Suprapubic skin (tissue), 4 donors: ENCODE measurements at regions not wholly inside any gene's neighbourhood (a gene's known extent, or its start where the extent isn't known, plus 50 kb on each side); places are given as distances from the start of the nearest gene placed in this dataset.

Experiments used
- DNase-seq, 2 donors: peaks; one replicate each; pipeline ENCODE4 v3.0.0-alpha.2; 2019; ENCODE audit warnings: low spot score in 2 of 2
- H3K27ac ChIP-seq: fragments of 200-600 bp; sonication (generic); one replicate; pipeline ENCODE4 v1.5.1; 2019
- H3K27me3 ChIP-seq: fragments of 200-600 bp; sonication (generic); one replicate; pipeline ENCODE4 v1.5.1; 2019
- H3K36me3 ChIP-seq: fragments of 200-600 bp; sonication (generic); one replicate; pipeline ENCODE4 v1.5.1; 2019
- H3K4me1 ChIP-seq: fragments of 200-600 bp; sonication (generic); one replicate; pipeline ENCODE4 v1.5.1; 2019
- H3K4me3 ChIP-seq: fragments of 200-600 bp; sonication (generic); one replicate; pipeline ENCODE4 v1.5.1; 2019; ENCODE audit warnings: mild to moderate bottlenecking
- H3K9me3 ChIP-seq: fragments of 200-600 bp; sonication (generic); one replicate; pipeline ENCODE4 v1.5.1; 2019
- EP300 ChIP-seq: sonication (generic); formaldehyde crosslinking; IDR thresholded peaks from one replicate; pipeline ENCODE4 v1.6.1; 2017; ENCODE audit warnings: antibody characterized with exemption
- POLR2A ChIP-seq, 2 donors: fragments of 450-650 bp; IDR thresholded peaks; one replicate each; pipeline ENCODE4 v1.6.1; 2017; ENCODE audit warnings: antibody characterized with exemption in 2 of 2, mild to moderate bottlenecking in 2 of 2, moderate library complexity in 2 of 2
- POLR2AphosphoS5 ChIP-seq, 3 donors: sonication (generic); formaldehyde crosslinking; IDR thresholded peaks; one replicate each; pipeline ENCODE4 v1.6.1; 2017; ENCODE audit warnings: antibody characterized with exemption in 3 of 3
- WGBS: methylation state at CpG from one replicate; pipeline ENCODE4 v1.1.5; 2018; 5-methylcytosine and 5-hydroxymethylcytosine counted together
- TF ChIP-seq, protein P1 (sequence below), 2 donors: fragments of 200-600 bp in 1 of 2; fragments of 450-650 bp in 1 of 2; sonication (generic) in 1 of 2; IDR thresholded peaks; one replicate each; pipeline ENCODE4 v1.5.1; 2016 to 2019; ENCODE audit warnings: antibody characterized with exemption in 2 of 2, mild to moderate bottlenecking in 1 of 2, moderate library complexity in 1 of 2

DNA sequence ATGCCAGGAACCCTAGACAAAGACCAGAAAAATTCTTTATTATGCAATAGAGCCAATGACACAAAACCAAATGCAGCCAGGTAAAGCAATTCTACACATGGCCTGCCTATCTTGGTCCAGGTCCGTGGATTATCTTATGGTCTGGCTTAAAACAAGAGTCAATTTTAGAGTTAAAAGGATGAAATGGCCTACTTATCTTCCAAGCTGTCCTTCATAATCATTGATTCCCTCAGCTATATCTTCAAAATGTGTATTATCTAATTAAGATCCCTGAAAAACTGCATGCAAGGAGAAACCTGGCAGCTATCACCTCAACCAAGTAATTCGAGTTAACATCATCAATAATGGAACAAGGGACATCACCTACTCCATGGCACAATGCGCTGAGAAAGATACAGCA, 479.4 kb upstream of the NRP1 start:
- no peaks in the 10 kb centered on the region for H3K9me3 ChIP-seq
- no peaks in the 10 kb centered on the region for H3K36me3 ChIP-seq
- DNase-seq = no peak
- H3K27me3 ChIP-seq = no peaks in the 10 kb centered on the region
- 78% methylated on average over 3 of the region's 3 CpGs for WGBS
- TF ChIP-seq EP300 (no peak), POLR2AphosphoS5 (IDR thresholded peaks at IDR 0.05) (no peak), POLR2A (IDR thresholded peaks at IDR 0.05) (no peak)
- TF ChIP-seq, protein P1, sequence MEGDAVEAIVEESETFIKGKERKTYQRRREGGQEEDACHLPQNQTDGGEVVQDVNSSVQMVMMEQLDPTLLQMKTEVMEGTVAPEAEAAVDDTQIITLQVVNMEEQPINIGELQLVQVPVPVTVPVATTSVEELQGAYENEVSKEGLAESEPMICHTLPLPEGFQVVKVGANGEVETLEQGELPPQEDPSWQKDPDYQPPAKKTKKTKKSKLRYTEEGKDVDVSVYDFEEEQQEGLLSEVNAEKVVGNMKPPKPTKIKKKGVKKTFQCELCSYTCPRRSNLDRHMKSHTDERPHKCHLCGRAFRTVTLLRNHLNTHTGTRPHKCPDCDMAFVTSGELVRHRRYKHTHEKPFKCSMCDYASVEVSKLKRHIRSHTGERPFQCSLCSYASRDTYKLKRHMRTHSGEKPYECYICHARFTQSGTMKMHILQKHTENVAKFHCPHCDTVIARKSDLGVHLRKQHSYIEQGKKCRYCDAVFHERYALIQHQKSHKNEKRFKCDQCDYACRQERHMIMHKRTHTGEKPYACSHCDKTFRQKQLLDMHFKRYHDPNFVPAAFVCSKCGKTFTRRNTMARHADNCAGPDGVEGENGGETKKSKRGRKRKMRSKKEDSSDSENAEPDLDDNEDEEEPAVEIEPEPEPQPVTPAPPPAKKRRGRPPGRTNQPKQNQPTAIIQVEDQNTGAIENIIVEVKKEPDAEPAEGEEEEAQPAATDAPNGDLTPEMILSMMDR (IDR thresholded peaks at IDR 0.05) = no peak
- no peaks in the 10 kb centered on the region for H3K4me1 ChIP-seq
- H3K27ac ChIP-seq = no peak overlapping the region
- H3K4me3 ChIP-seq = no peak overlapping the region

DNA sequence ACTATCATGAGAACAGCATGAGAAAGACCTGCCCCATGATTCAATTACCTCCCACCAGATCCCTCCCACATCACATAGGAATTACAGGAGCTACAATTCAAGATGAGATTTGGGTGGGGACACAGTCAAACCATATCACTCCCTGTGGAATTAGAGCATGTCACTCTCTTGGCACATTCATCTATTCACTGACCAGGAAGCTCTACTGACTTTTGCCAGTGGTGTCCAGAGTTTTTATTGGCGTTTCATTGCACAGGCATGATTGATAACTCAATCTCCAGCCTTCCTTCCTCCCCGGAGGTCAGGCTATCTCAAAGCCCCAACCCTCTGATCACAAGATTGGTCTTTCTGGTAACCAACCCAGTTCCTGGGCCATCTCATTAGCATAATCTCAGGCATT, 478.9 kb upstream of the NRP1 start:
- no peaks in the 10 kb centered on the region for H3K9me3 ChIP-seq
- no peak overlapping the region for H3K27ac ChIP-seq
- 92% methylated on average over 2 of the region's 2 CpGs for WGBS
- no peaks in the 10 kb centered on the region for H3K4me1 ChIP-seq
- H3K27me3 ChIP-seq = no peaks in the 10 kb centered on the region
- no peak for DNase-seq
- H3K4me3 ChIP-seq = no peak overlapping the region
- TF ChIP-seq, protein P1 (IDR thresholded peaks at IDR 0.05) = no peak
- TF ChIP-seq EP300 (no peak), POLR2AphosphoS5 (IDR thresholded peaks at IDR 0.05) (no peak), POLR2A (IDR thresholded peaks at IDR 0.05) (no peak)
- no peaks in the 10 kb centered on the region for H3K36me3 ChIP-seq

DNA sequence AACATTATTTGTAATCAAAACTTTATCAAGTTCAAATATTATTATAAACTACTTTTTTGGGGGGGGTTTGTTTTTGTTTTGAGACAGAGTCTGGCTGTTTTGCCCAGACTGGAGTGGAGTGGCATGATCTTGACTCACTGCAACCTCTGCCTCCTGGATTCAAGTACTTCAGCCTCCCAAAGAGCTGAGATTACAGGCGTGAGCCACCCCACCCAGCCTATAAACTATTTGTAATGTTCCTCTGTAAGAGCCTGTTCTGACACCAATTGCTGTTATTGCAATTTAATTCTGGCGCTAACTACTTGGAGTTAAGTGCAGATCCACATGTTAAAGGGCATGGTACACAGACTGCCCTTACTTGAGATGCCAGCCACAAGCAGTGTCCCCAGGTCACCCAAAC, 478.1 kb upstream of the NRP1 start:
- Histone ChIP-seq H3K27ac (no peak overlapping the region), H3K27me3 (no peaks in the 10 kb centered on the region), H3K4me3 (no peak overlapping the region), H3K9me3 (no peaks in the 10 kb centered on the region), H3K36me3 (no peaks in the 10 kb centered on the region), H3K4me1 (no peaks in the 10 kb centered on the region)
- DNase-seq = no peak
- 83% methylated on average over 2 of the region's 2 CpGs for WGBS
- no peak for TF ChIP-seq POLR2A (IDR thresholded peaks at IDR 0.05)
- TF ChIP-seq, protein P1 (IDR thresholded peaks at IDR 0.05) = no peak
- no peak for TF ChIP-seq POLR2AphosphoS5 (IDR thresholded peaks at IDR 0.05)
- TF ChIP-seq EP300 = no peak

DNA sequence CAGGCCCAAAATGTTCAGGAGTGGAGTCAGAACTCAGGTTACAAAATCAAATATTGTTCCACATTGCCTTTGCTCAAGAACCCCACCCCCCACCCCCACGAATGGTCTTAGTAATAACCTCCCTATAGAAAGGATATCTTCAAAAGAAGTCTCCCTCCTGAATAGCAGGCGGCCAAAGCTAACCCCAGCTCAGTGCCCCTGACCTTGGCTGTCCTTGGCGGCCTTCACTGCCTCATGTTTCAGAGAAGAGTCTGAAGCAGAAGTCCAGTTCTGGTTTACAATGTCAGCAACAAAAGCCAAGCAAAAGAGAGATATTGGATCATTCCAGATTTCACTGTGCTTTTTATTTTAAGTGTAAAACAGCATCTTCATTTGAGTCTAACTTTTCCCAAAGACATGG, 476.5 kb upstream of the NRP1 start:
- Histone ChIP-seq H3K36me3 (no peaks in the 10 kb centered on the region), H3K4me3 (no peak overlapping the region), H3K4me1 (no peaks in the 10 kb centered on the region), H3K27ac (no peak overlapping the region), H3K9me3 (no peaks in the 10 kb centered on the region), H3K27me3 (no peaks in the 10 kb centered on the region)
- no peak for TF ChIP-seq POLR2AphosphoS5 (IDR thresholded peaks at IDR 0.05)
- no peak for TF ChIP-seq POLR2A (IDR thresholded peaks at IDR 0.05)
- TF ChIP-seq, protein P1 (IDR thresholded peaks at IDR 0.05) = no peak
- no peak for TF ChIP-seq EP300
- WGBS = 90% methylated on average over 3 of the region's 3 CpGs
- DNase-seq = no peak

DNA sequence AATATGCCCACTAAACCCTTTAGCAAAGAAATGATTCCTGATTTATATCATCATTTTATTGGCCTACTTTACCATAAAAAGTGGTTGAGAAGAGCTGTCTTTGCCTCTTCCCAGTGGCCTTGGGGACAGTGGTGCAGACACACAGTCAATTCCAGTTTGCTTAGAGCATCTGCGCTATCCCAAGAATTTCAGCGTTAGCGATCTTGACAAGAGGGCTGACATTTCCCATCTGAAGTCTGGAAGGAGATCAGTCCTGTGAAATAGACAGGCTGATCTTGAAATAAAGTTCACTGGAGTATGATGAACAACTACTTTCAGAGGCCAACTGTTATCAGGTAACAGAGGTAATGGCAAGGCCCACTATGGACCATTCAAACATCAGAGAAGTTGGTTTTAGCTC, 475.3 kb upstream of the NRP1 start:
- H3K27ac ChIP-seq = no peak overlapping the region
- H3K4me3 ChIP-seq = no peak overlapping the region
- H3K27me3 ChIP-seq = no peaks in the 10 kb centered on the region
- H3K9me3 ChIP-seq = no peaks in the 10 kb centered on the region
- no peak for DNase-seq
- no peaks in the 10 kb centered on the region for H3K4me1 ChIP-seq
- H3K36me3 ChIP-seq = no peaks in the 10 kb centered on the region
- TF ChIP-seq, protein P1 (IDR thresholded peaks at IDR 0.05) = no peak
- TF ChIP-seq POLR2A (IDR thresholded peaks at IDR 0.05) (no peak), POLR2AphosphoS5 (IDR thresholded peaks at IDR 0.05) (no peak), EP300 (no peak)
- 96% methylated on average over 3 of the region's 3 CpGs for WGBS
